GM06990 (cell line): ENCODE measurements at regions not wholly inside any gene's neighbourhood (a gene's known extent, or its start where the extent isn't known, plus 50 kb on each side); places are given as distances from the start of the nearest gene placed in this dataset.

Experiments used
- DNase-seq: peaks from one replicate; pipeline ENCODE4 v3.0.0-alpha.2; 2011; ENCODE audit not compliant: insufficient read length; ENCODE audit errors: extremely low read depth
- H3K27me3 ChIP-seq: replicated peaks from 2 replicates; pipeline ENCODE4 v1.6.0; 2011; ENCODE audit warnings: low read length; ENCODE audit not compliant: control insufficient read depth, insufficient read depth
- H3K36me3 ChIP-seq: 2 replicates; pipeline ENCODE4 v1.5.1; 2011; ENCODE audit warnings: low read length; ENCODE audit not compliant: control insufficient read depth, insufficient read depth
- H3K4me3 ChIP-seq: replicated peaks from 2 replicates; pipeline ENCODE4 v1.5.1; 2011; ENCODE audit warnings: low read depth, mild to moderate bottlenecking, control low read depth, low read length
- CTCF ChIP-seq: IDR thresholded peaks from 2 replicates; pipeline ENCODE4 v1.5.1; 2011; ENCODE audit warnings: low read length, control low read depth, mild to moderate bottlenecking, inconsistent platforms; ENCODE audit not compliant: insufficient read depth, poor library complexity, severe bottlenecking

GRCh38 chr5:86838083-86838482 is 220.3 kb downstream of the COX7C start:
- TF ChIP-seq CTCF: no peak
- no peak overlapping the region for H3K4me3 ChIP-seq
- DNase-seq: no peak
- no peaks in the 10 kb centered on the region for H3K36me3 ChIP-seq
- no peaks in the 10 kb centered on the region for H3K27me3 ChIP-seq

DNA sequence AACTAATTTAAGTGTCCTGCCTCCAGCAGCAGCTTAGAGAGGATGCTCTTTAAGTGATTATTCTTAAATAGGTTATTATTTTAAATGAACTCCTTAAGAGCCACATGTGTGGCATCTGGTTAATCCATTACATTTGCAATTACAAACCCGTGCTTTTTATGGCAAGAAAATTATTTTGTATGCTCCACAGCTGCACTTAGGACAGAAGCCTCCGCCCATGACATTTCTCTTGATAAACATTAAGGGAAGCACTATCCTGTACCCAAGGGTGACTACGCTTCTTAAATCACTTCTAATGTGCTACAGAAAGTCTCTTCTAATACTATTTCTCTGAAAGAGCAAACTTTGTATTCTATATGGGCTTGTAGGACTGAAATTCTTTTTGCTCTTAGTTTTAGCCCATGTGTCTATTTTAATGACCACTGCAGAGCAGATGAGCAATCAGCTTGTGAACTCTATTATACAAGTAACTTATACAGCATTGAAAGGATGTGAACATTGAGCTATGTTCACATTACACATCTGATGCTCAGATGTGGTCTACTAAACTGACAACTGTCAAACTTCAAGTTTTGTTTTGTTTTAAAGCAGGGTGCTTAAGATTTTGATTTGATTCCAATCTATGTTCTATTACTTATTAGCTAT is 223.4 kb downstream of the COX7C start:
- no peaks in the 10 kb centered on the region for H3K36me3 ChIP-seq
- no peak for DNase-seq
- H3K4me3 ChIP-seq: no peak overlapping the region
- no peak for TF ChIP-seq CTCF
- H3K27me3 ChIP-seq: no peaks in the 10 kb centered on the region

GRCh38 chr5:86858442-86858841 is 240.7 kb downstream of the COX7C start:
- Histone ChIP-seq H3K27me3 (no peaks in the 10 kb centered on the region; the same call in 1 of the 2 replicates), H3K4me3 (no peak overlapping the region), H3K36me3 (no peaks in the 10 kb centered on the region)
- DNase-seq: no peak
- no peak for TF ChIP-seq CTCF

GRCh38 chr5:86861512-86861911 is 243.8 kb downstream of the COX7C start:
- Histone ChIP-seq H3K27me3 (no peaks in the 10 kb centered on the region; the same call in 1 of the 2 replicates), H3K4me3 (no peak overlapping the region), H3K36me3 (no peaks in the 10 kb centered on the region)
- no peak for TF ChIP-seq CTCF
- no peak for DNase-seq

DNA sequence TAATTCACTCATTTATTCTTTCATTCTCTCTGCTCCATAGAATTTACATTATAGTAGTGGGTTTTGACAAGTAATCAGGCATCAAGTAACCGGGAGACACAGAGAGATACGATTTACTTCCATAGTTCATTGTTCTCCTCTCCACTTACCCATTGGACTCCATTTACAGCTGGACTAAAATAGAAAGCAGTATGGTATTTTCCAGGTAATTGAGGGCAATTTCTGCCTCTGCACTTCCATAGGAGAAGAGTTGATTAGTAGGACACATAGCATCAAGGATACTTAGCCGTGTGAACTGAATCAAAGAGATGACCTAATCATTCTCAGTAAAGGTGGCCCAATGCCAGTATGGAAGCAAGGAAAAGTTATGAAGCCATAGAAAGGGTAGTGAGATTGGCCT is 244.4 kb downstream of the COX7C start:
- Histone ChIP-seq H3K36me3 (no peaks in the 10 kb centered on the region), H3K4me3 (no peak overlapping the region), H3K27me3 (no peaks in the 10 kb centered on the region; the same call in 1 of the 2 replicates)
- no peak for DNase-seq
- TF ChIP-seq CTCF: no peak

- TF ChIP-seq CTCF: no peak
- Histone ChIP-seq H3K27me3 (no peaks in the 10 kb centered on the region), H3K36me3 (no peaks in the 10 kb centered on the region), H3K4me3 (no peak overlapping the region)
- no peak for DNase-seq
These were observed 246.3 kb downstream of the COX7C start for GRCh38 chr5:86864051-86864450.
